SK-N-SH (cell line): ENCODE measurements at regions not wholly inside any gene's neighbourhood (a gene's known extent, or its start where the extent isn't known, plus 50 kb on each side); places are given as distances from the start of the nearest gene placed in this dataset.

ENCODE experiments used
- CHD2 ChIP-seq: fragments of 150-350 bp; IDR thresholded peaks from 2 replicates; pipeline ENCODE4 v1.6.1; 2018; ENCODE audit warnings: low read length; ENCODE audit not compliant: partially characterized antibody
- EP300 ChIP-seq, 2 experiments: IDR thresholded peaks; 2 replicates each; pipeline versions ENCODE4 v1.4.0 to v1.6.1; 2012; ENCODE audit warnings: borderline replicate concordance in 1 of 2, low read depth in 1 of 2, low read length in 1 of 2
- GABPA ChIP-seq: IDR thresholded peaks from 2 replicates; pipeline ENCODE4 v1.4.0; 2012; ENCODE audit warnings: low read depth, mild to moderate bottlenecking
- NFIC ChIP-seq: IDR thresholded peaks from 2 replicates; pipeline ENCODE4 v1.4.0; 2012; ENCODE audit warnings: borderline replicate concordance
- NRF1 ChIP-seq: IDR thresholded peaks from 2 replicates; pipeline ENCODE4 v1.6.1; 2012; ENCODE audit warnings: low read depth, mild to moderate bottlenecking, low read length
- POLR2AphosphoS5 ChIP-seq: IDR thresholded peaks from 2 replicates; pipeline ENCODE4 v1.6.1; 2012; ENCODE audit warnings: low read depth, low read length
- SIN3A ChIP-seq: IDR thresholded peaks from 2 replicates; pipeline ENCODE4 v1.6.1; 2012; ENCODE audit warnings: low read depth, mild to moderate bottlenecking, low read length, moderate library complexity, borderline replicate concordance
- SMC3 ChIP-seq: IDR thresholded peaks from 2 replicates; pipeline ENCODE4 v1.6.1; 2012; ENCODE audit warnings: low read depth, low read length, improper control_type of control experiment
- TAF1 ChIP-seq: IDR thresholded peaks from 2 replicates; pipeline ENCODE4 v1.6.1; 2012; ENCODE audit warnings: low read depth, mild to moderate bottlenecking, low read length, moderate library complexity, borderline replicate concordance
- TF ChIP-seq, protein P1 (sequence below): fragments of 200-600 bp; sonication (generic); IDR thresholded peaks from 2 replicates; pipeline ENCODE4 v1.6.1; 2017; ENCODE audit warnings: antibody characterized with exemption, mild to moderate bottlenecking, moderate library complexity
- TF ChIP-seq, protein P2 (sequence below): IDR thresholded peaks from 2 replicates; pipeline ENCODE4 v1.4.0; 2012; ENCODE audit warnings: low read depth
- TF ChIP-seq, protein P3 (sequence below): IDR thresholded peaks from 2 replicates; pipeline ENCODE4 v1.4.0; 2012; ENCODE audit warnings: low read depth, borderline replicate concordance

DNA sequence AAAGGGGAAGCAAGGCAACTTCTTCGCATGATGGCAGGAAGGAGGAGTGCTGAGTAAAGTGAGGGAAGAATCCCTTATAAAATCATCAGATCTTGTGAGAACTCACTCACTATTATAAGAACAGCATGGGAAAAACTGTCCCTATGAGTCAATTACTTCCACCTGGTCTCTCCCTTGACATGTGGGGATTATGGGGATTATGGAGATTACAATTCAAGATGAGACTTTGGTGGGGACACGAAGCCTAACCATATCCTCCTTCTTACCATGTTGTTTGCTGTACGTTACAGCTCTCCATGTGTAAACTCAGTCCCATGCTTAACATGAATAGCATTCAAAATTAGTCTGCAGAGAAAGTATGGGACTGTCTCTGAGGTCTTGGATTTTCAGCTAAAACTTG lies 1096.8 kb upstream of the ACVR2A start:
- TF ChIP-seq NRF1, result no peak
- TF ChIP-seq TAF1, result no peak
- TF ChIP-seq, protein P1, sequence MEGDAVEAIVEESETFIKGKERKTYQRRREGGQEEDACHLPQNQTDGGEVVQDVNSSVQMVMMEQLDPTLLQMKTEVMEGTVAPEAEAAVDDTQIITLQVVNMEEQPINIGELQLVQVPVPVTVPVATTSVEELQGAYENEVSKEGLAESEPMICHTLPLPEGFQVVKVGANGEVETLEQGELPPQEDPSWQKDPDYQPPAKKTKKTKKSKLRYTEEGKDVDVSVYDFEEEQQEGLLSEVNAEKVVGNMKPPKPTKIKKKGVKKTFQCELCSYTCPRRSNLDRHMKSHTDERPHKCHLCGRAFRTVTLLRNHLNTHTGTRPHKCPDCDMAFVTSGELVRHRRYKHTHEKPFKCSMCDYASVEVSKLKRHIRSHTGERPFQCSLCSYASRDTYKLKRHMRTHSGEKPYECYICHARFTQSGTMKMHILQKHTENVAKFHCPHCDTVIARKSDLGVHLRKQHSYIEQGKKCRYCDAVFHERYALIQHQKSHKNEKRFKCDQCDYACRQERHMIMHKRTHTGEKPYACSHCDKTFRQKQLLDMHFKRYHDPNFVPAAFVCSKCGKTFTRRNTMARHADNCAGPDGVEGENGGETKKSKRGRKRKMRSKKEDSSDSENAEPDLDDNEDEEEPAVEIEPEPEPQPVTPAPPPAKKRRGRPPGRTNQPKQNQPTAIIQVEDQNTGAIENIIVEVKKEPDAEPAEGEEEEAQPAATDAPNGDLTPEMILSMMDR, result no peak
- no peak for TF ChIP-seq GABPA
- TF ChIP-seq CHD2, result no peak
- TF ChIP-seq, protein P2, sequence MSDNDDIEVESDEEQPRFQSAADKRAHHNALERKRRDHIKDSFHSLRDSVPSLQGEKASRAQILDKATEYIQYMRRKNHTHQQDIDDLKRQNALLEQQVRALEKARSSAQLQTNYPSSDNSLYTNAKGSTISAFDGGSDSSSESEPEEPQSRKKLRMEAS, result no peak
- TF ChIP-seq SMC3, result no peak
- no peak for TF ChIP-seq POLR2AphosphoS5
- no peak for TF ChIP-seq EP300 (IDR thresholded peaks at IDR 0.05; ENCODE audit: borderline replicate concordance in 1 of 2, low read depth in 1 of 2, low read length in 1 of 2)
- TF ChIP-seq SIN3A, result no peak
- no peak for TF ChIP-seq NFIC
- TF ChIP-seq, protein P3, sequence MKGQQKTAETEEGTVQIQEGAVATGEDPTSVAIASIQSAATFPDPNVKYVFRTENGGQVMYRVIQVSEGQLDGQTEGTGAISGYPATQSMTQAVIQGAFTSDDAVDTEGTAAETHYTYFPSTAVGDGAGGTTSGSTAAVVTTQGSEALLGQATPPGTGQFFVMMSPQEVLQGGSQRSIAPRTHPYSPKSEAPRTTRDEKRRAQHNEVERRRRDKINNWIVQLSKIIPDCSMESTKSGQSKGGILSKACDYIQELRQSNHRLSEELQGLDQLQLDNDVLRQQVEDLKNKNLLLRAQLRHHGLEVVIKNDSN, result no peak
